ENCODE measurements at regions not wholly inside any gene's neighbourhood (a gene's known extent, or its start where the extent isn't known, plus 50 kb on each side); places are given as distances from the start of the nearest gene placed in this dataset.

DNA sequence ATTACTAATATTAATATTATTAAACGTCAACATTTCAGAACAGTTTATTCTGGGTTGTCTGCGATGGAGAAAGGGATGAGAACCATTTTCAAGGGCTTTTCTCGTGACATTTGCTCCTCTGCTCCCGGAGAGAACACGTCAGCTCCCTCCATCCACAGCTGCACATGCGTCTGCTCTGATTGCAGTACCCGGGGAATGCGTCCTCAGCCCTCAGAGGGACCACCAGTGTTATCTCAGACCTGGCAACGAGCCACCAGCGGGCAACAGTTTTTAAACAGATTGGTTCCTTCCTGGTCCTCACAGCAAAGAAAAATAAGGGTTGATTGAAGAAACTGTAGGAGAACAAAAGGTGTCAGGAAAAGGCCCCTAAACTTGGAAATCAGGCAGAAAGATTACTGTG is 202.2 kb upstream of the ADAMTS9 start:
- DNase-seq, result no peak
- WGBS, 2 donors, result 61 to 64% methylated on average over 10 of the region's 10 CpGs
- Histone ChIP-seq H3K27ac (no peak overlapping the region), H3K4me1 (peaks cover 3 to 11% of the 10 kb centered on the region in 2 donors), H3K27me3 (no peaks in the 10 kb centered on the region), H3K9me3 (no peaks in the 10 kb centered on the region), H3K36me3 (no peaks in the 10 kb centered on the region), H3K4me3 (replicated peaks in 1 of 3) (no peak overlapping the region)
- TF ChIP-seq, protein P1, sequence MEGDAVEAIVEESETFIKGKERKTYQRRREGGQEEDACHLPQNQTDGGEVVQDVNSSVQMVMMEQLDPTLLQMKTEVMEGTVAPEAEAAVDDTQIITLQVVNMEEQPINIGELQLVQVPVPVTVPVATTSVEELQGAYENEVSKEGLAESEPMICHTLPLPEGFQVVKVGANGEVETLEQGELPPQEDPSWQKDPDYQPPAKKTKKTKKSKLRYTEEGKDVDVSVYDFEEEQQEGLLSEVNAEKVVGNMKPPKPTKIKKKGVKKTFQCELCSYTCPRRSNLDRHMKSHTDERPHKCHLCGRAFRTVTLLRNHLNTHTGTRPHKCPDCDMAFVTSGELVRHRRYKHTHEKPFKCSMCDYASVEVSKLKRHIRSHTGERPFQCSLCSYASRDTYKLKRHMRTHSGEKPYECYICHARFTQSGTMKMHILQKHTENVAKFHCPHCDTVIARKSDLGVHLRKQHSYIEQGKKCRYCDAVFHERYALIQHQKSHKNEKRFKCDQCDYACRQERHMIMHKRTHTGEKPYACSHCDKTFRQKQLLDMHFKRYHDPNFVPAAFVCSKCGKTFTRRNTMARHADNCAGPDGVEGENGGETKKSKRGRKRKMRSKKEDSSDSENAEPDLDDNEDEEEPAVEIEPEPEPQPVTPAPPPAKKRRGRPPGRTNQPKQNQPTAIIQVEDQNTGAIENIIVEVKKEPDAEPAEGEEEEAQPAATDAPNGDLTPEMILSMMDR (IDR thresholded peaks at IDR 0.05), result no peak
- no peak for TF ChIP-seq POLR2A (IDR thresholded peaks at IDR 0.05)
- intact Hi-C loops (cut with DNase I), result no loop called here

DNA sequence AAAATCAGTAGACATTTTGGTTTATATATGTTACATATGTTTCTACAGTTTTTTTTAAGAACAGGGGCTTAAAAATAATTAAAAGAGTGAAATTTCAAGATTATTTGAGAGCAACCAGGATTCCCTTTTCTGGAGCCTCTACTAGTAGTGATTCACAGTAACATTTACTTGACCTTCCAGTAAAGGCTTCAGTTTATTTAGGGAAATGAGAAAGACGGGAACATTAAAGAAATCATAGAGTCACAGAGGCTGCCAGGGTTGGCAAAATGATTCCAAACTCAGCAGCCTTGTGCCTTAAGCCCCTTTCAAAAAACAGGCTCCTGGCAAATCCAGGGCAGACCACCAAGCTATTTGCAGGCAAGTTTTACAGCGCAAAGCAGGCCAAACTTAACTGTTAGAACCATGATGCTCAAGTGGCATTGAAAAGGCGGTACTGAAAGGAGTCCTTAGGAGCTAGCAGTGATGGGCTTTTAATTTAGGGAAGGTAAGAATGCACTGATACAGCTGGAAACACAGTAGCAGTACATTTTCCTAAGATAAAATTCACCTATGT is 201.1 kb upstream of the ADAMTS9 start:
- H3K27ac ChIP-seq, result no peak overlapping the region

DNA sequence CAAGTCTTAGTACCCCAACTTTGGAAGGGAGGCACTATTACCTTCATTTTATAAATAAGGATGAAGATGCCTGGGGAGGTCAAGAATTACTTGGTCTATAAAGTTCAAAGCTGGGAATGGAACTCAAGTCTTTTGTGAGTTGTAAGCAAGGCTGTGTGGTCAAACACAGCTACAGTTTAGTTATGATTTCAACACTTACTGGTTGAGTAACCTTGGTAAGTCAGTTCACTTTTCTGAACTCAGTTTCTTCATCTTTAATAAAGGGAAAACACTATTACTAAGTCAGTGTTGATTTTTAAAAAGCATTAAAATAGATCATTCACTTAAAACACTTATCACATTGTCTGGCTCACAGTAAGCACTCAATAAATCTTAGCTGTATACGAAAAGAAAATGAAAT is 200.4 kb upstream of the ADAMTS9 start:
- no peak for TF ChIP-seq POLR2A (IDR thresholded peaks at IDR 0.05)
- TF ChIP-seq, protein P1 (IDR thresholded peaks at IDR 0.05), result no peak
- H3K9me3 ChIP-seq, result no peaks in the 10 kb centered on the region
- 86 to 92% methylated on average over 1 of the region's 1 CpG for WGBS, 2 donors
- no peak for DNase-seq
- H3K27ac ChIP-seq, result no peak overlapping the region
- no peaks in the 10 kb centered on the region for H3K4me1 ChIP-seq
- intact Hi-C loops (cut with DNase I), result no loop called here
- no peaks in the 10 kb centered on the region for H3K27me3 ChIP-seq
- H3K4me3 ChIP-seq (replicated peaks in 1 of 3), result no peak overlapping the region
- no peaks in the 10 kb centered on the region for H3K36me3 ChIP-seq

More for the DNA sequence above, 201.1 kb upstream of the ADAMTS9 start:
- no peak overlapping the region for H3K4me3 ChIP-seq (replicated peaks in 1 of 3)
- intact Hi-C loops (cut with DNase I), result no loop called here
- no peak for DNase-seq
- no peak for TF ChIP-seq POLR2A (IDR thresholded peaks at IDR 0.05)
- TF ChIP-seq, protein P1 (IDR thresholded peaks at IDR 0.05), result no peak
- H3K9me3 ChIP-seq, result no peaks in the 10 kb centered on the region
- H3K36me3 ChIP-seq, result no peaks in the 10 kb centered on the region
- no peaks in the 10 kb centered on the region for H3K27me3 ChIP-seq
- H3K4me1 ChIP-seq, result peaks cover 0 to under 1% of the 10 kb centered on the region in 2 donors
- 84 to 91% methylated on average over 3 of the region's 3 CpGs for WGBS, 2 donors

DNA sequence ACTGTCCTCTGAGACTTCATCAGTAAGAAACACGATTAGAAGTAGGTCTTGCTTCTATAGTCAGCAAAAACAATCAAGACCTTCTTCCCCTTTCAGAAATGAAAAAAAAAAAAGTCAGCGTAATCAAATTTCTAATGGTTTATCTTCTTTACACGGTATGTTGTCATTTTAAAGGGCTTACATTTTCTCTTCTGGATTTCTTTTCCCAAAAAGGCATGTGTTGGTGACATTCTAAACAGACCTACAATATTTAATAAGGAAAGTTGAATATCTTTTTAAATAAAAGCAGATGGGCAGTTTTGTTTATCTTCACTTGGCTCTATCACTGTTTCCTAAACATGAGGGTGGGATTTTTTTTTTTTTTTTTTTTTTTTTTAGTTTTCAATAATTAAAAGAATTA is 197.3 kb upstream of the ADAMTS9 start:
- Histone ChIP-seq H3K4me3 (replicated peaks in 1 of 3) (no peak overlapping the region), H3K27ac (no peak overlapping the region)
- TF ChIP-seq, protein P1 (IDR thresholded peaks at IDR 0.05), result no peak
- no peak for TF ChIP-seq POLR2A (IDR thresholded peaks at IDR 0.05)

DNA sequence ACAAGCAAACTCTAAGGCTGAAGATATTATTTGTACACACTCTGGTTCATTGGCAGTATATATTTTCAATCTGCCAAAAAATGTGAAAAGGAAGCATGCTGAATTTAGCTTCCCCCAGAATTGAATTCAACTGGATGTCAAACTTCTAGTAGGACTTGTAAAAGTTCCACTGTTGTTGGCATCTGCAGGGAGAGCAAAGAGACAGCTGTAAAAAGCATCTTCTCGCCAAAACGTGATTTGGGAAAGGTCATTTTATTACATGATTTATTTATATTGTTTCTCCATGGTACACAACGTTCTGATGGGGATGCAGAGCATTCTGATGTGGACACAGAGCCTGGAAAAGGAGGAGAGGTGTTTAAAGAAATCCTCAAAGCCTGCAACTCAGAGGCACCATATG is 196.7 kb upstream of the ADAMTS9 start:
- no peak overlapping the region for H3K27ac ChIP-seq
- intact Hi-C loops (cut with DNase I), result no loop called here
- no peaks in the 10 kb centered on the region for H3K9me3 ChIP-seq
- no peaks in the 10 kb centered on the region for H3K27me3 ChIP-seq
- no peak overlapping the region for H3K4me3 ChIP-seq (replicated peaks in 1 of 3)
- TF ChIP-seq, protein P1 (IDR thresholded peaks at IDR 0.05), result no peak
- TF ChIP-seq POLR2A (IDR thresholded peaks at IDR 0.05), result no peak
- no peak for DNase-seq
- WGBS, 2 donors, result 64 to 79% methylated on average over 3 of the region's 3 CpGs
- no peaks in the 10 kb centered on the region for H3K4me1 ChIP-seq
- H3K36me3 ChIP-seq, result no peaks in the 10 kb centered on the region

More for the DNA sequence above, 197.3 kb upstream of the ADAMTS9 start:
- no peaks in the 10 kb centered on the region for H3K27me3 ChIP-seq
- intact Hi-C loops (cut with DNase I), result no loop called here
- H3K9me3 ChIP-seq, result no peaks in the 10 kb centered on the region
- no peaks in the 10 kb centered on the region for H3K36me3 ChIP-seq
- no peak for DNase-seq
- no peaks in the 10 kb centered on the region for H3K4me1 ChIP-seq
- WGBS, 2 donors, result 75 to 84% methylated on average over 3 of the region's 3 CpGs

Measured in thyroid gland (tissue), 4 donors.